ENCODE measurements at regions not wholly inside any gene's neighbourhood (a gene's known extent, or its start where the extent isn't known, plus 50 kb on each side); places are given as distances from the start of the nearest gene placed in this dataset.

GRCh38 chr2:239690651-239691631 lies 290.1 kb upstream of the HDAC4 start:
- Histone ChIP-seq H3K4me2 (ENCODE audit: insufficient read depth, low read length) (no peak overlapping the region), H3K9me1 (ENCODE audit: control insufficient read depth, insufficient read depth, low read length) (no peaks in the 10 kb centered on the region), H3K27ac (ENCODE audit: extremely low read depth, low read depth, low read length) (no peak overlapping the region), H3K36me3 (ENCODE audit: control insufficient read depth, insufficient read depth, low read length) (no peaks in the 10 kb centered on the region), H3K27me3 (ENCODE audit: control insufficient read depth in 2 of 2, insufficient read depth in 2 of 2, low read length in 2 of 2) (peaks cover 2 to 44% of the 10 kb centered on the region in 2 experiments; a peak in 2 of 5 replicates), H2AFZ (ENCODE audit: low read depth, low read length) (no peak overlapping the region), H3K9ac (ENCODE audit: insufficient read depth in 1 of 2, low read depth in 2 of 2, low read length in 2 of 2) (no peak overlapping the region), H4K20me1 (replicated peaks; ENCODE audit: control insufficient read depth, insufficient read depth, low read length) (no peaks in the 10 kb centered on the region), H3K4me1 (replicated peaks in 1 of 2; ENCODE audit: control insufficient read depth in 2 of 2, insufficient read depth in 2 of 2, low read length in 2 of 2) (peaks cover 0 to 8% of the 10 kb centered on the region in 2 experiments; a peak in 2 of 5 replicates), H3K79me2 (ENCODE audit: control insufficient read depth, insufficient read depth, low read length) (no peaks in the 10 kb centered on the region), H3K4me3 (no peak overlapping the region), H3K9me3 (replicated peaks; ENCODE audit: control insufficient read depth, insufficient read depth, low read depth, low read length) (no peaks in the 10 kb centered on the region)
- POLR2A ChIA-PET = no interaction called here
- intact Hi-C loops (cut with micrococcal nuclease) (no loop called here), in situ Hi-C loops (cut with MboI) (no loop called here)
- ATAC-seq (no peak), DNase-seq (ENCODE audit: extremely low read depth in 1 of 4, low spot score in 3 of 4) (peak; percentile 23 to 28 (median 26)), FAIRE-seq (no peak)
- WGBS (ENCODE audit: insufficient coverage, low coverage, missing lambda C conversion rate) = 5% methylated on average over 11 of the region's 46 CpGs
- no TSS peak for BruUV-seq (replicated peaks)
- CTCF ChIA-PET (ENCODE audit: low intra/inter-chr PET ratio) = no interaction called here
- TF ChIP-seq SFPQ (IDR thresholded peaks at IDR 0.05; ENCODE audit: low read depth, low read length) (no peak), ZNF717 (CRISPR knock-in tag; IDR thresholded peaks at IDR 0.05) (no peak), CHD2 (IDR thresholded peaks at IDR 0.05; ENCODE audit: low read depth, low read length) (no peak), GATAD2B (IDR thresholded peaks at IDR 0.05; ENCODE audit: borderline replicate concordance) (no peak), LCOR (CRISPR knock-in tag; IDR thresholded peaks at IDR 0.05) (peak; percentile 74), ATF6 (CRISPR knock-in tag; IDR thresholded peaks at IDR 0.05) (no peak), HCFC1 (IDR thresholded peaks at IDR 0.05; ENCODE audit: low read depth, low read length) (no peak), HMGXB4 (CRISPR knock-in tag; IDR thresholded peaks at IDR 0.05) (no peak), SETDB1 (IDR thresholded peaks at IDR 0.05; ENCODE audit: low read length) (no peak), ZNF24 (IDR thresholded peaks at IDR 0.05) (no peak), EGR1 (conservative IDR thresholded peaks at IDR 0.05) (no peak), MCM2 (IDR thresholded peaks at IDR 0.05; ENCODE audit: low read depth) (no peak), CHD4 (IDR thresholded peaks at IDR 0.05; ENCODE audit: insufficient read depth, insufficient replicate concordance, low read depth, low read length, poor library complexity, severe bottlenecking) (no peak), L3MBTL2 (IDR thresholded peaks at IDR 0.05) (no peak), RCOR1 (IDR thresholded peaks at IDR 0.05; ENCODE audit: borderline replicate concordance in 1 of 2, low read depth in 2 of 2, low read length in 2 of 2) (no peak)
